Right renal cortex interstitium (tissue), 3 donors: ENCODE measurements at regions not wholly inside any gene's neighbourhood (a gene's known extent, or its start where the extent isn't known, plus 50 kb on each side); places are given as distances from the start of the nearest gene placed in this dataset.

Experiments used
- DNase-seq, 3 donors: peaks; one replicate each; pipeline ENCODE4 v3.0.0-alpha.2; 2013; ENCODE audit warnings: low read depth in 3 of 3, low spot score in 2 of 3

GRCh38 chr3:4021162-4021561 lies 221.9 kb downstream of the LRRN1 start:
- DNase-seq, result no peak

- no peak for DNase-seq
Measured at GRCh38 chr3:4029135-4029534, 229.9 kb downstream of the LRRN1 start.

- no peak for DNase-seq
Measured at GRCh38 chr3:4030624-4031023, 231.4 kb downstream of the LRRN1 start.

GRCh38 chr3:4033296-4033695 lies 234.1 kb downstream of the LRRN1 start:
- no peak for DNase-seq

- DNase-seq, result no peak
Measured at GRCh38 chr3:4036046-4036445, 236.8 kb downstream of the LRRN1 start.

- DNase-seq, result no peak
Measured at GRCh38 chr3:4038351-4038750, 239.1 kb downstream of the LRRN1 start.

- no peak for DNase-seq
Measured at GRCh38 chr3:4042070-4042469, 242.8 kb downstream of the LRRN1 start.

GRCh38 chr3:4042869-4043268 lies 243.6 kb downstream of the LRRN1 start:
- no peak for DNase-seq

GRCh38 chr3:4043867-4044575 lies 244.8 kb downstream of the LRRN1 start:
- DNase-seq, result no peak

GRCh38 chr3:4044619-4045018 lies 245.4 kb downstream of the LRRN1 start:
- no peak for DNase-seq

GRCh38 chr3:4045756-4046155 lies 246.5 kb downstream of the LRRN1 start:
- DNase-seq, result no peak

GRCh38 chr3:4047366-4047765 lies 248.1 kb downstream of the LRRN1 start:
- DNase-seq, result peak in 1 of 3 donors; percentile 13

- DNase-seq, result no peak
Measured at GRCh38 chr3:4052706-4053105, 250.5 kb upstream of the SETMAR start.

- DNase-seq, result no peak
Measured at GRCh38 chr3:4053975-4054374, 249.2 kb upstream of the SETMAR start.

- DNase-seq, result no peak
Measured at GRCh38 chr3:4060064-4060463, 243.1 kb upstream of the SETMAR start.

- no peak for DNase-seq
Measured at GRCh38 chr3:4060603-4061002, 242.6 kb upstream of the SETMAR start.

GRCh38 chr3:4061195-4061594 lies 242.0 kb upstream of the SETMAR start:
- no peak for DNase-seq

- DNase-seq, result peak in 1 of 3 donors; percentile 27
Measured at GRCh38 chr3:4061783-4062360, 241.3 kb upstream of the SETMAR start.

- DNase-seq, result no peak
Measured at GRCh38 chr3:4062621-4063020, 240.5 kb upstream of the SETMAR start.

GRCh38 chr3:4063916-4064574 lies 239.1 kb upstream of the SETMAR start:
- DNase-seq, result no peak

GRCh38 chr3:4065085-4065484 lies 238.1 kb upstream of the SETMAR start:
- peak in 1 of 3 donors; percentile 10 for DNase-seq

- DNase-seq, result no peak
Measured at GRCh38 chr3:4065554-4065953, 237.6 kb upstream of the SETMAR start.
